DMS153 treated with DMSO at 0.1 percent for 48 hours (cell line): ENCODE measurements at regions not wholly inside any gene's neighbourhood (a gene's known extent, or its start where the extent isn't known, plus 50 kb on each side); places are given as distances from the start of the nearest gene placed in this dataset.
"Not testable (repeated sequence)": the region's sequence is repeated elsewhere in the genome, so short reads cannot be mapped to it uniquely, and the experiment has no call there.

Experiments
- DNase-seq: peaks from one replicate; lab custom pipeline; 2025; ENCODE audit not compliant: unreplicated experiment; lab: John Stamatoyannopoulos, UW

DNA sequence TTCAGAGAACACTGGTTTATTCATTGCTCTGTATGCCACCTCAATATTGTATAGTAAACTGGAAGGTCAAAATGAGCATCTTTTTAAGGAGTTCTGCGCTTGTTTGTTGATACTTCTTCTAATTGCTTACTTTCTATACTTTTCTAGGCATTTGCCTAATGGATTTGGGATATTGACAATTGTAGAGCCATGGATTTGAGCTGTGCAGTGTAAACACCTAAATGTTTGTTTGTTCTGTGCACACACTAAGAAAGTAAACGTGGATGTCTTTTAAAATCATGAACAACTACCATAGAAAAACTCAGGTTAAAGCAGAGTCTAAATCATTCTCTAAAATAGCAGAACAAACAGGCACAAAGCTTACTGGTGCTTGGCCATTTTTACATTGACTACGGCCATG is 436.6 kb upstream of the GBE1 start:
- no peak for DNase-seq

DNA sequence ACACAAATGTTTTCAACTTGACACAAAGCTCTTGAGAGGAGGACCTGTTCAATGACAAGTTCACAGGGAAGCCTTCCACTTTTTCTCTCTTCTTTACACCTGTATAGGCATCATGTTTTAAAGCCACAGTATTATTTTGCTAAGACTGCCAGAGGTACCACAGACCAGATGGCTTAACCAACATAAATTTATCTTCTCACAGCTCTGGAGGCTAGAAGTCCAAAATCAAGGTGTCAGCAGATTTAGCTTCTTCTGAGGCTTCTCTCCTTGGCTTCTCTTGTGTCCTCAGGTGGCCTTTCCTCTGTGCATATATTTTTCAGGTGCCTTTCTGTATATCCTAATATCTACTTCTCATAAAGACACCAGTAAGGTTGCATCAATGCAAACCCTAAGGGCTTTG is 435.2 kb upstream of the GBE1 start:
- no peak for DNase-seq

DNA sequence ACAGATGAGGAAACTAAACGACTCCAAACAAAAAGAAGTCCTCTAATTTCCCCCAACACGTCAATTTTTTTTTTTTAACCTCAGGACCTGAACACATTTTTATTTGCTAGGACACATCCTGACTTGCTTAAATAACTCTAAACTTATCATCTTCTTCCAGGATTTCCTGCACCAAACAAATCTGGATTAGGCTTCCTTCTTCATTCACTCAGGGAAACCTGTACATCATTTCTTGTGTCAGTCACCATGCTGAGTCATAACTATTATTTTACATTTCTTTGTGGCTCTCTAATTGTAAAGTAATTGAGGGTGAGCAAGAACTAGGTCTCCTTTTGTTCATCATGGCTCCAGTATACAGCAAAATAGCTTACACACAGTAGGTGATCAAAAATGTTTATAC is 433.4 kb upstream of the GBE1 start:
- DNase-seq: no peak

DNA sequence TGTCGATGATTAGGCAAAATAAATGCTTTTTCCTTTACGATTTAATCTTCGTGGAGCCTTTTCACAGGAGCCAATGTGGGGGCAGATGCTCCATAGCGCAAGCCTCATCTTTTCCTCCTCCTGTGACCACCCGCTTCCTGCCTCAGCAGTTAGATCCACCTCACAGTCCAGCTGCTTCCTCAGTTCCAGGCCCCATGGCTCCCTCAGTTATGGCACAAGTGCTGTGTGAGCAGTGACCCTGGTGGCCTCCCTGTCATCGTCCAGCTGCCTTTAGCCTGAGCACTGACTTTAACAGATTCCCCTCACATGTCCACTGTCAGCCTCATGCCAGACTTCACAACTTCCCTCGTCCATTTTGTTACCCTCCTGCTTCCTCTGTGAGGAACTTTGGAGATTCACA is 424.6 kb upstream of the GBE1 start:
- DNase-seq: no peak

DNA sequence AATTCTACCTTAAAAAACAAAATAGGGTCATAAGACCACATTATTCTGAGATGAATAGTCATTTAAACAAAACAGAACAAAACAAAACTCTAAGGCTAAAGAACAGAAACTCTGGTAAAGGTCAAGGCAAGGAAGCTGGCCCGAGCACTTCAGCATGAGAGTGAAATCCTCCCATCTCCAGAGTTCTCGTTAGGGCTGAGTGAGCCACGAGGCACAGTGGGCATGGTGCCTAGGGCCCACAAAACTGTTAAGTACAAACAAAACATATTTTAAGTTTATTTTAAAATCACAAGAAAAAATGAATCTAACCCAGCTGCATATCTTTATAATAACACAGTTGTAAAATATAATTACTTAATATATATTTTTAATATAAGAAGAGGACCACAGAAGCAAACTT is 417.8 kb upstream of the GBE1 start:
- DNase-seq: no peak

DNA sequence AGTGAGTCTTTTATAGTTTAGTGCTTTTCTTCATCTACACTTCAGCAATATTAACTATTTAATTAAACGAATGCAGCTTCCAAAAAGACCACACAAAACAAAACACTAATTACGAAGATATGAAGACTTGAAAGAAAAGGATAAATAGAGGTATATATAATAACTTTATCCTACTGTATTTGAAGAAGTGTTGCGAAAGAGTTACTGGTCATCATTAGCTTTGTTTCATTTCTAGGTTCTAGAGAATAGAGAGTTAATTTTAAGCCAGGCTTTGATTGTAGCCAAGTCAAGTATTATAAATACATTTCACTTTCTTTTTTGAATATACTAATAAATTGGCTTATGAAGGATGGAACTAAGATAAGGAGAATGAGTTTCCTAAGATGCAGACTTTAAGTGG is 416.8 kb upstream of the GBE1 start:
- no peak for DNase-seq

DNA sequence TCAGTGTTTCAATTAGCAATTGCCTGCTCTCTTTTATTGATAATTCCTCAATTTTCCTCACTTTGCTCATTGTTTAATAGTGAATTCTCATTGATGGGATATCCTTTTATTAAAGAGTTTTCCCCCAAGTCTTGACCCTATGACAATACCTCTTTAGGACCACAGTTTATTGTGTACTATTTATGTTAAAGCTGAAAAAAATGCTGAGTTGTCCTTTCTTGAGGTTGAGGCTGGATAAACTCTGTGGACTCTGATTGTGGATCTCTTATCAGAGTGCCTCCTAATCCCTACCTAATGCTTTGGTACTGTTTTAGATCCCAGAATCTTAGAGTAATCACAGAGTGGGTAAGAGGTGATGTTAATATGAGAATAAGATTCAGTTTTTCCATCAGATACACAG is 416.3 kb upstream of the GBE1 start:
- no peak for DNase-seq

DNA sequence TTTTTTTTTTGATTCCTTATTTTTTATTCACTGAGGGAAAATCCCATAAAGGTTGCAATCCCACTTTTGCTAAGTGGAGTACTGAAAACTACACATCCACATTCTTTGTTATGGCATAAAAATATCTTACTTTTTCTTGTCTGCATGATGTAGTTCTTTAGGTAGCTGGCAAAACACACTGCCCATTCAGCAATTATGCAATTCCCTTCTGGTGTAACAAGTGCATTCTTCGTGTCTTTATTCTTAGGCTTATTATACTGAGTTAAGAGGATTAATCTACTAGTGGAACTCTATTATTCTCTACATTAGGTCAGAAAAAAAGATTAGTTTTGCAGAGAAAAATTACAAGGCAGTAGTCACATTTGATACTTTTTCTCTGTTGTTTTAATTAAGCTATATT is 403.8 kb upstream of the GBE1 start:
- DNase-seq: no peak

DNA sequence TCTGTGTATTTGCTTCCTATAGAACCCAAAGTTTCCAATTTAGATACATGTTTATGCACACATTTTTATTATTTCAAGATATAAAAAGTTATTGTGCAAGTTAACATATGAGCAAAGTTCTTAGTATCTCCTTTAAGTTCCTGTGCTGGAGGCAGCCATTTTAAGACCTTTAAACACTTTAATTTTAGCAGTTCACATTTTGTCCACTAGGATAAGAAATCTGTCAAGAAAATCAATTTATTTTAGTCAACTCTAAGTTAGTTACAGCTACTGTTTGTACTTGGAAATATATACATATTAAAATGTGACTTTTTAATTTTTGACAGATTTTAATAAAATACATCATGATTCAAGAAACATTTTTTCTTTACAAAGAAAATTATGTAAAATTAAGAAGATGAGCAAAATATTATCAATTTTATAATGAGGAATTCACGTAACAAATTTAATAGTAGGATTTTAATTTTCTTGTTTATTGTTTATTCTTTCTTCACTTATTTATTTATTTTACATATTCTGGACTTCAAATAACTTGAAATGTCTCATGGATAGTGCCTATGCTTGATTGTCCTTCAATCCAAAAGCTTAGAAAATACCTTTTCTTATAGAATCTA is 402.6 kb upstream of the GBE1 start:
- no peak for DNase-seq

DNA sequence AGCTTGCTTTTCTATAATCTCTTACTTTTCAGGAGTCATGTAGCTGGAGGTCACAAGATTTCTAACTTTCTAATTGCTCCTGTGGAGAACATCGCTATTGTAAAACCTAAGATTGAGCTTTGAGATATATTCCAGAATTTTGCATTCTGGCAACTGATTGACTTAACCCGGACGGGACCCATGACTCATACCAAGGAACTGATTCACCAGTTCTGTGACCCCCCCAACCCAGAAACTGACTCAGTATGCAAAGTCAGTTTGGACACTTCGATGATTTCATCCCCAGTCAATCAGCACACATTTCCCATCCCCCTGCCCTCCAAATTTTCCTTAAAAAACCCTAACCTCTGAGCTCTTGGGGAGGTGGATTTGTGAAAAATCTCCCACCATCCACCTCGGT is 396.5 kb upstream of the GBE1 start:
- DNase-seq: no peak

DNA sequence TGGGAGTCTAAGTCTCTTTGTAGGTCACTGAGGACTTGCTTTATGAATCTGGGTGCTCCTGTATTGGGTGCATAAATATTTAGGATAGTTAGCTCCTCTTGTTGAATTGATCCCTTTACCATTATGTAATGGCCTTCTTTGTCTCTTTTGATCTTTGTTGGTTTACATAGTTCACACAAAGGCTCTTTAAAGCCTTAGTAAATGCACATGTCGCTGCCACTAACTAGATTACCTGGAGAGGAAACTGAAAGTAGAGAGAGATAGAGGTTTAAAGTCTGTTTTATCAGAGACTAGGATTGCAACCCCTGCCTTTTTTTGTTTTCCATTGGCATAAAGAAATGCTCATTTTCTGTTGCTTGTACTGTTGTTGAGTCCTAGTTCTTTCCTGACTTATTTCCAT is 392.4 kb upstream of the GBE1 start:
- not testable (repeated sequence) for DNase-seq

DNA sequence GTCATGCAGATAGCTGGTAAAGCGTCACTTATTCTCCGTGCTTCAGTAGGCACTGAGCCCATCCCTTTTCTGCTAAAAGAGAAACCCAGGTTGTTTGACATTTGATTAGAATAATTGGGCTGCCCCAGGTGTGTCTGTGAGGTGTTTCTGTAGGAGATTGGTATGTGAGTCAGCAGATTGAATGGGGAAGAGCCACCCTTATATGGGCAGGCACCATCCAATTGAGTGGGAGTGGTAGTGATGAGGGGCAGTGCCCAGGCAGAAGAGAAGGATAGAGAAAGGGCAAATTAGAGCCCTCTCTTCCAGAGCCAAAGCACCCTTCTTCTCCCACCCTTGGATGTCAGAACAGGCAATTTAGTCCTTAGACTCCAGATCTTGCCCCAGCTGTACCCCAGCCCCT is 384.3 kb upstream of the GBE1 start:
- DNase-seq: no peak

DNA sequence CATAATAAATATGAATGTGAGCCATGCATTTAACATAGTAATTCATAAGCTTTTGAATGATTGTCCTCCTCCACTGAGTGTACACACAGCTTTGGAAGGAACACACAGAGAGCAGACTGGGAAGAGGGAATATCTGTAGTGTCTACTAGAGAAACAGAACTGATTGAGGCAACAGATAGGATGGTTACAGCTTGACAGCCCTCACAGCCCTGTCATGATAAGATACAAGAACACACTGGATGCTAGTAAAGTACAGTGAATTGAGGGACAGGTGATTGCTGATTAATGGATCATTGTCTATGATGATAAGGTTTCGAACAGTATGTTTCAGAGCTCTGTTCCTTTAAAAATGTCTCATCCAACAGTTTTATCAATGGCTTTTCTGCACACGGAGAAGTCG is 383.4 kb upstream of the GBE1 start:
- DNase-seq: no peak

DNA sequence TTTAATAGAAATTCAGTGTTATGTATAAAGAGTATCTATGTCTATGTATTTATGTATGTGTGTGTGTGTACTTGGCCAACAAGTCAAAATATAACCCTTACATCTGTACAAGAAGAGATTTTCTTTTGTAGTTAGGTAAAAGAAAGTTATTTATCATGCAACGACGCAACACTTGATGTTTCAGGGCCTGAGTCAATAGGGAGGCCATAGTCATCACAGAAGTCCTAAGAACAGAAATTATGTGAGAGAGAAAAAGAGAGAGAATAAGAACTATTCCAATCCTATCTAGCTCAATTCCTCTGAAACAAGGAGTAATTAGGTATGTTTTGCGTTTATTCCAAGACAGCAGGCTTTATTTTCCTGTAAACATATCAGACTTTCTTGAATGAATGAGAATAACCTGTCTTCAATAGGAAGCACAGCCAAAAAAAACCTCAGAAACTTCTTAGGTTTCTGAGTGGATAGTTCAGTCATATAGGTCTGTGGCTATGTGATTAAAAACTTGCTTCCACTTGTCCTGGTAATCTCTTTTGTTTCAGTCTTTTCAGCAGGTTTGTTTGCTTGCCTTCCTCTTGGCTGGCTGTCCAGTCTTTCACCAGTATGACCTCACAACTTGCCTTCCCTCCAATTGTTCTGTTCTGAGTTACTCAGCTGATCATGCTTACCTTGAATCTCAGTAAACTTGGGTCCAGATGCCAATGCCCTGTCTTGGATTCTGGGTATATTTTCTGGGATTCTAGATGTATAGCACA is 382.4 kb upstream of the GBE1 start:
- no peak for DNase-seq

DNA sequence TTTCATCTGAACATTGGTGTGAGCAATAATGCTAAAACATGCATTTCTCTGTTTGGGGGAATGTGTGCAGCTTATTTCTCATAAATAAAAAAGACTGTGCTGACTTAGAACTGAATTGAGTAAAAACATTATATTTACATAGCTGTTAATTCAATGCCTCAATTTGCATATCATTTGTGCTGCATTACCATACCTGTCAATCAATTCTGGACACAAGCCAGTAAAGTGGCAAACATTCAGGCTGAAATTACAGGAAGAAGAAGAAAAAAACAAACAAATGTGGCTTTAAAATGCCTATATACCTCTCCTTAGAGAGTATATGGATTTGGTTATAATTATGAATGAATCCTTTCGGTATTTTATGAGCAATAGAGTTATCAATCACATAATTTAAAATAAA is 380.1 kb upstream of the GBE1 start:
- DNase-seq: no peak

DNA sequence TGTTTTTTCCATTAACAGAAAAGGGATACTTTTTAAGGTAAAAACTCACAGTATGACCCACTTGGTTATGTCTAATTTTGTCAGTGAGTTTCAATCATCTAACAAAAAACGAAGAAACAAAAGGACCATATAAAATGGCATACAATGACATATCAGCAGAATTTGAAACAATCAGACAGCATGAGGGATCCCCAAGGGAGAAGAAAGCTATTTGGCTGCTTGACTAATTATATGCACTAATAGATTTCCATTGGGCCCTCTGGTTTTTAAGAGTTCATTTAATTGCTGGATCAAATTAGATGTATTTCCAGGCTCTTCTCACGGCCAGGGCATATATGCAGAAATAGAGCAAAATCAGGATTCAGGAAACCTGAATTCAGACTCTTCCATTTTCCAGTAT is 376.4 kb upstream of the GBE1 start:
- no peak for DNase-seq

DNA sequence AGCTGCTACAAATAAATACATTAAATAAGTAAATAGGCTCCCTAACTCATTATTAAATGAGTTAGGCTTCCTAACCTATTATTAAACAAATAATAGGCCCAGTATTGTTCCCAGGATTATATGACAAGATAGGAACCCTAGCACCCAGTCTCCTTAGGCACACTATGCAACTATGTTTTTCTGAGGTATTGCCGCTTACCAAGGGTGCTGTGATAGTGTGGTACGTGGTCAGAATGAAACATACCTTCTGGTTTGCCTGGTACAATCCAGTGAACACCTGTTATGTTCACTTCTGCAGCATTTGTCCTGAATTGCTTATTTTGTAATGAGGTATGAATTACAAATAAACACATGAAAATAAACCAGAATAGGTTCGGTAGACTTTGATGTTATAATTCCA is 375.6 kb upstream of the GBE1 start:
- DNase-seq: no peak

DNA sequence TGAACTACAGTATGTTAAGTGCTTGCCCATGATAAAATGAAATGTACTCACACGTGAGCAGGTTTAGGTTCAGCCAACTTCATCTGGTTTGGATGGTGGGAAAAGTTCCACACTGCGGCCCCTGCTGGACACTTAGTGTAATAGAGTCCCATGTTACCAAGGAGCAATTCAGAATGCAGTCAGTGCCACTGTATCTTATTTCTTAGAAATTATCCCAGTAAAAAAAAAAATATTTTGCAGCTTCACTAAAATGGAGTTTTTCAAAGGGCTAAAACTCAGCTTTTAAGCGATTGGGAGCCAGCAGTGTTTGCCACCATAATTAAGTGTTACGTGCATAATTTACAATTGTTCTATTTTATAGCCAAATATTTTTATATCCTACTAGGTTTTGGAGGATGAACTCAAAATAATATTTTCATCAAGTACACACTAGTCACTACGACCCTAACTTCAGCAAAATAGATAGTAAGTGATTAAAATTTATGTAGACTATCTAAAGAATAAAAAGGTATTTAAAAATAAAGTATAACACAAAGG is 371.7 kb upstream of the GBE1 start:
- DNase-seq: no peak

DNA sequence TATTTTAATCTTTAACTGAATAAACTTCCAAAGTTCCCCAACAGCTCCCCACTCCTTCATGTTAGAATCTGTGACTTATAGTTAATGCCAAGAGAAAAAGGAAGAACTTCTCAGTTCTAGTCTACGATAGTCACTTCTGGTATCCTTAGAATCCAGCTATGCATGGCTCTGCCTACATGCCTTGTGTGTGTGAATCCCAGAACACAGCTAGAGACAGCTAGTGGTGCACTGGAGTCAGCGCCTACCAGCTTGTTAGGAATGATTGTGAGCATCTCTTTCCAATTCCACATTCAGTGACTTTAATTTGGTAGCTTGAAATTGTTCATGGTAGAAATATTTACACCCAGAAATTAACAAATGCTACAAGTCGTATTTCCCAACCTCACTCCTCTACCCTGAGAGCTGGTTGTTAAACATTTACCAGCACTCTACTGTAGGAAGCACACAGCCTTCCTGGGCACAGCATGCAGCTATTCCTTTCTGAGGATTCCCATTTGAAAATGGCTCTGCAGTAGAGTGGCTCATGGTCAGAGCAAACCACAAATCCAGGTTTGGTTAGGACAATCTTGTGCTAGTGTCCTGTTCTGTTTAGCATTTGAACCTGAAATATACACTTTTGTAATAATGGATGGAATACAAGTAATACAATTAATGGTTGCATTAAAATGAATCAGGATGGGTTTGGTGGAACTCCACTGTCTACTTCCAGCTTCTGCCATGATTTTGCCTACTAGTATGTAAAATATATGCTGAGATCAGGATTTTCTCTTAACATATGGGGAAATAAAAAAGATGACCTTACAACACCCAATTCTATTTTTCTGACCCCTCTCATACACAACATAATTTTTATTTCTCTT is 371.0 kb upstream of the GBE1 start:
- DNase-seq: no peak

DNA sequence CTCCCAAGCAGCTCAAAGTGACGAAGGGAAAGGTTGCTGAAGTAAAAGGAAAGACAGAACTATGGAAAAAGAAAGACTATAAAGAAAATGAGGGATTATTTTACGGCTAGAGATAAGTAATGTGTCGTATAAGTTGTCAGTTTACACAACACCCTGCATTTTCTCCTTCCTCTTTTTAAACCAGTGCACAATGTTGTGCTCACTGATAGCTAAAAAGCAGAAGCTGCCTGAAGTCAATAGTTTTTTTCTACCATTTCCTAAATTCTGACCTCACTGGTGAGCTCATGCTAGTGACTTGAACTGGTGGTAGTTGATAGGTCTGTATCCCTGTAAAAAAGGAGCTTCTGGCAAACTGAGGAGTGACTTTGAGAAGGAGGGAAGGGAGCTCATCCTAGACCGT is 368.6 kb upstream of the GBE1 start:
- DNase-seq: no peak

DNA sequence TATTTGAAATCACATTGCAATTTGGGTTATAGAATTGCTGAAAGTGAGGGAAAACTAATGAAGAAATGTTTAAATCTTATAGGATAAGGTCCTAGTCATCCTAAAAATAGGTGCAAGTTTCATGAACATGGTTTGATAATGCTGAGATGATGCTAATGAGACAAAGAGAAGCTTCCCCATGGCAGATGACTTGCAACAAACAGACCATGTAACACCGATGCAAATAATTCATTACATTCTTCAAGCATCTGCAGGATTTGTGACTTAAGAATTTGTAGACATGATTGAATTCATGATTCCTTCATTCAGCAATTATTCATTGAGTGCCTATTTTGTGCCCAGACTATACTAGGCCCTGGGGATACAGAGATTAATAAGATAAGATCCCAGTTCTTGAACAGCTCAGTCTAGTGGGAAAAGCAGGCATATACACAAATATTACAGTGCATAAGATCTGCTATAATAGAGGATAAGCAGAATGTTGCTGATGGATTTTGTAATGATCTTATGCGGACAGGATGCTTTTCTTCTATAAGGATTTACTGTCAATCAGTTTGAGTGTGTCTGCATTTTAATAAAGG is 367.9 kb upstream of the GBE1 start:
- no peak for DNase-seq

DNA sequence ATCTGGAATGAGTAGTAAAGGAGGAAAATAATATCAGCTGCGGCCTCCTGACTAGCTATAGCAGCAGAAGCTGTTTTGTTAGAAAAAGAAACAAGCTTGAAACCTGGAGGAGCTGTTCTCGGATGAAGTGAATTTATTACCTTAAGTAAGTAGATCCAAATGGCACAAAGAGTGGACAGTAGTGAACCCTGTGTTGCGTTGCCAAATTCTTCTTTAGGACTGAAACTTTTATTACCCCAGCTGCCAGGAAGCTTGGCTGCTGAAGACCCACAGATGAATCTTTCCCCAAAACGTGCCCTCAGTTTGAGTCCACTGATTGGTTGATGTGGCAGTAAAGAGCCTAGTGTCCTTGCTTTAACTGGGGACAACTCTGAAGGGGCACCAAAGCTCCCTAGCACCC is 366.8 kb upstream of the GBE1 start:
- no peak for DNase-seq
